ENCODE measurements at regions not wholly inside any gene's neighbourhood (a gene's known extent, or its start where the extent isn't known, plus 50 kb on each side); places are given as distances from the start of the nearest gene placed in this dataset.
"Not testable (repeated sequence)": the region's sequence is repeated elsewhere in the genome, so short reads cannot be mapped to it uniquely, and the experiment has no call there.

DNA sequence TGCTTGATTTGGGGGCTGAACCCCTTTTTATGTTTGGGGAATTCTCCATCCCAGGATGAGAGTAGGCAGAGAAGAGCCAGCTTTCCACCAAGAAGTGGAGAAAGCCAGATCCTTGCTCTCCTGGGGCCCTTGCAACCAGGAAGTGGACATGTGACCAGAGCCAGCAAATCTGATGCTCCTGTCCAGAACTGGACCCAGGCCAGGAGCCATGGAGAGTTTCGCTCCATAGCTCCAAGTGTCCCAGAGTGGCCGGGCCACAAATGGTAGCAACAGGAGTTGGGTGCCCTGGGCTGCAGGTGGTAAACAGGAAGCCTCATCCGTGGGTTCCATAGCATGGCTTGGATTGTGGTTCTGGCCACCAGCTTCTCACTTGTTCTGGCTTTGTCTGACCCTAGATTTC is 93.9 kb upstream of the CD82 start:
- no peak for TF ChIP-seq POLR2A (IDR thresholded peaks at IDR 0.05)
- TF ChIP-seq, protein P1, sequence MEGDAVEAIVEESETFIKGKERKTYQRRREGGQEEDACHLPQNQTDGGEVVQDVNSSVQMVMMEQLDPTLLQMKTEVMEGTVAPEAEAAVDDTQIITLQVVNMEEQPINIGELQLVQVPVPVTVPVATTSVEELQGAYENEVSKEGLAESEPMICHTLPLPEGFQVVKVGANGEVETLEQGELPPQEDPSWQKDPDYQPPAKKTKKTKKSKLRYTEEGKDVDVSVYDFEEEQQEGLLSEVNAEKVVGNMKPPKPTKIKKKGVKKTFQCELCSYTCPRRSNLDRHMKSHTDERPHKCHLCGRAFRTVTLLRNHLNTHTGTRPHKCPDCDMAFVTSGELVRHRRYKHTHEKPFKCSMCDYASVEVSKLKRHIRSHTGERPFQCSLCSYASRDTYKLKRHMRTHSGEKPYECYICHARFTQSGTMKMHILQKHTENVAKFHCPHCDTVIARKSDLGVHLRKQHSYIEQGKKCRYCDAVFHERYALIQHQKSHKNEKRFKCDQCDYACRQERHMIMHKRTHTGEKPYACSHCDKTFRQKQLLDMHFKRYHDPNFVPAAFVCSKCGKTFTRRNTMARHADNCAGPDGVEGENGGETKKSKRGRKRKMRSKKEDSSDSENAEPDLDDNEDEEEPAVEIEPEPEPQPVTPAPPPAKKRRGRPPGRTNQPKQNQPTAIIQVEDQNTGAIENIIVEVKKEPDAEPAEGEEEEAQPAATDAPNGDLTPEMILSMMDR (IDR thresholded peaks at IDR 0.05): no peak
- 67% methylated on average over 3 of the region's 3 CpGs; no CpG with 5 or more reads in 1 of the 2 donors for WGBS, 2 donors
- intact Hi-C loops (cut with DNase I): no loop called here
- ATAC-seq: no peak
- H3K9me3 ChIP-seq: no peaks in the 10 kb centered on the region
- H3K27me3 ChIP-seq: no peaks in the 10 kb centered on the region
- H3K4me1 ChIP-seq: no peaks in the 10 kb centered on the region
- H3K27ac ChIP-seq: no peak overlapping the region
- no peaks in the 10 kb centered on the region for H3K36me3 ChIP-seq (replicated peaks in 1 of 2; ENCODE audit: insufficient read depth in 1 of 2, low read depth in 2 of 2)
- no peak for DNase-seq
- H3K4me3 ChIP-seq: no peak overlapping the region

DNA sequence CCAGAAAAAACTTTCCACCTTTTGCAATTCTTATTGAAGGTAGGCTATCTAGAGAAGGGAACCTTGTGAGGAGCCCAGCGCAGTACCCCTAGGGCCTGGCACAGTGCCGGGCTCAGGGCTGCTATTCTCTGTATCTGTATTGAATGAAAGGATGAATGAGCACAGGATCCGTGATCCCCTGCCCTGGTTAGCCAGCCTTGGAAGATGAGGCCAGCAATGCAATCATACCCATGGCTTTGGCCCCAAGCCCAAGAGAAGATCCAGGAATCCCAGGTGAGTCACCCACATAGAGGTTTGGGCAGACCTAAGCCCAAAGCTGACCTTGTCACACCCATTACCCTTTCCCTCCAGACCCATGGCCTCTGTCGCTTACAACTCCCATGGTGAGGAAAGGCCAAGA is 92.5 kb upstream of the CD82 start:
- H3K36me3 ChIP-seq (replicated peaks in 1 of 2; ENCODE audit: insufficient read depth in 1 of 2, low read depth in 2 of 2): no peaks in the 10 kb centered on the region
- 56 to 70% methylated on average over 4 of the region's 4 CpGs for WGBS, 2 donors
- H3K27ac ChIP-seq: no peak overlapping the region
- no peak overlapping the region for H3K4me3 ChIP-seq
- H3K27me3 ChIP-seq: no peaks in the 10 kb centered on the region
- DNase-seq (no peak), ATAC-seq (no peak)
- TF ChIP-seq POLR2A (IDR thresholded peaks at IDR 0.05): no peak
- TF ChIP-seq, protein P1 (IDR thresholded peaks at IDR 0.05): no peak
- no peaks in the 10 kb centered on the region for H3K4me1 ChIP-seq
- no peaks in the 10 kb centered on the region for H3K9me3 ChIP-seq
- intact Hi-C loops (cut with DNase I): no loop called here

DNA sequence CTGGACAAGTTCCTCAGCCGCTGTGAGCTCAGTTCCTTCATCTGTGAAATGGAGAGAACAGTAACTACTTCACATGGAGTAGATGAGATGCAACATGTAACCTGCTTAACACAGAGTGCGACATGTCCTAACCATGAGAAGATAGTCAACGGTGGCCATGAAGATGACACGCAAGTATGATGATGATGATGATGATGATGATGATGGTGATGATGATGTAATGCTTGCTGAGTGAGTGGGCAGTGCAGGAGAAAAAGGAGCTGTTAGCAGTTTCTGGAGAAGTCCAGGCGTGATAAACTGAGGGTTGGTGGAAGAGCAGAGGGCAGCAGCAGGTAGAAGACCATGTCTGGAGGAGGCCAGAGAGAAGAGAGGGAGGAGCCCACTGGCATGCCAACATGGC is 90.8 kb upstream of the CD82 start:
- Histone ChIP-seq H3K4me3 (no peak overlapping the region), H3K36me3 (replicated peaks in 1 of 2; ENCODE audit: insufficient read depth in 1 of 2, low read depth in 2 of 2) (no peaks in the 10 kb centered on the region), H3K27ac (no peak overlapping the region), H3K27me3 (no peaks in the 10 kb centered on the region), H3K4me1 (no peaks in the 10 kb centered on the region), H3K9me3 (no peaks in the 10 kb centered on the region)
- WGBS, 2 donors: 77 to 83% methylated on average over 5 of the region's 5 CpGs
- intact Hi-C loops (cut with DNase I): no loop called here
- TF ChIP-seq, protein P1 (IDR thresholded peaks at IDR 0.05): no peak
- TF ChIP-seq POLR2A (IDR thresholded peaks at IDR 0.05): no peak
- ATAC-seq: no peak
- DNase-seq: no peak

DNA sequence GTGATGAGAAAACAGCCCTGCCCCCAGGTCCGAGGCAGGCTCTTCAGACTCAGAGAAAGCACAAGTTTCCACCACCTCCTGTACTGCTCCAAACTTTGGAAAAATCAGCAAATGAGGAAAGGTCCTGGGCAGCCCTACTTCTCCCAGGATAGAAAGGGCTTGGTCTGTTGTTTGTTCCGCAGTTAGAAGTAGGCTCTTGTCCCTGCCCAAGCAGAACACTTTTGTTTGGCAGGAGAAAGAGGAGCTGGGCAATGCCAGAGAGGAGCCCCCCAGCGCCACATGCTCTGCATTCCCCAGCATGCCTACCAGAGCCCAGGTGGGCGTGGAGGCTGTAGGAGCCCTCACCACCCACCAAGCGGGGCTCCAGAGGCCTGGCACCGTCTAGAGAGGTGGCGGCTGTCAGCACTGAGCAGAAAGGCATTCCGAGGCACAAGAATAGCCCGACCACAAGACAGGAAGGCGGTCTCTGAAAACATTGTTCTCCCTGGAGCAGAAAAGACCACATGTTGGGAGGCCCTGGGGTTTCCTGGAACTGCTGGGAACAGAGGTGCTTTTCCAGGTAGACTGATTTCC is 90.3 kb upstream of the CD82 start:
- Histone ChIP-seq H3K9me3 (no peaks in the 10 kb centered on the region), H3K27ac (no peak overlapping the region), H3K4me3 (no peak overlapping the region), H3K36me3 (replicated peaks in 1 of 2; ENCODE audit: insufficient read depth in 1 of 2, low read depth in 2 of 2) (no peaks in the 10 kb centered on the region), H3K27me3 (no peaks in the 10 kb centered on the region), H3K4me1 (no peaks in the 10 kb centered on the region)
- DNase-seq: no peak
- ATAC-seq: no peak
- WGBS, 2 donors: 47 to 53% methylated on average over 4 to 10 of the region's 10 CpGs
- TF ChIP-seq POLR2A (IDR thresholded peaks at IDR 0.05): no peak
- TF ChIP-seq, protein P1 (IDR thresholded peaks at IDR 0.05): no peak
- intact Hi-C loops (cut with DNase I): no loop called here

DNA sequence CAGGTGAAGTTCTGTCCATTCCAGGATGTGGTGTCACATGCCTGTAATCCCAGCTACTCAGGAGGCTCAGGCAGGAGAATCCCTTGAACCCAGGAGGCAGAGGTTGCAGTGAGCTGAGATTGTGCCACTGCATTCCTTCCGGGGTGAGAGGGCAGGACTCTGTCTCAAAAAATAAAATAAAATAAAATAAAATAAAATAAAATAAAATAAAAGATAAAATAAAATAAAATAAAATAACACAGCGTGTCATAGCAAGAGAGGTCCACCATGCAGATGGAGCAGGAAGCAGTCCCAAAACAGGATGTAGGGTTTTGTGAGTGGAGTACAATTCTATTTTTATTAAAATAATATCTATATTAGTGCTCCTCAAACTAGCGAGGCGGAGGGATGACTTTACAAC is 83.1 kb upstream of the CD82 start:
- DNase-seq; ATAC-seq; H3K9me3 ChIP-seq; intact Hi-C loops (cut with DNase I); H3K36me3 ChIP-seq (replicated peaks in 1 of 2; ENCODE audit: insufficient read depth in 1 of 2, low read depth in 2 of 2); H3K27me3 ChIP-seq; H3K4me3 ChIP-seq; H3K27ac ChIP-seq; H3K4me1 ChIP-seq: not testable (repeated sequence)
- WGBS, 2 donors: 72 to 74% methylated on average over 4 of the region's 4 CpGs
